22Rv1 (cell line): ENCODE measurements at regions not wholly inside any gene's neighbourhood (a gene's known extent, or its start where the extent isn't known, plus 50 kb on each side); places are given as distances from the start of the nearest gene placed in this dataset.

Experiments
- ZFX ChIP-seq: fragments of 450-650 bp; IDR thresholded peaks from 2 replicates; pipeline ENCODE4 v1.6.1; 2017; ENCODE audit warnings: antibody characterized with exemption, borderline replicate concordance
- TF ChIP-seq, protein P1 (sequence below): fragments of 450-650 bp; IDR thresholded peaks from 2 replicates; pipeline ENCODE4 v1.5.1; 2017; ENCODE audit warnings: mild to moderate bottlenecking

DNA sequence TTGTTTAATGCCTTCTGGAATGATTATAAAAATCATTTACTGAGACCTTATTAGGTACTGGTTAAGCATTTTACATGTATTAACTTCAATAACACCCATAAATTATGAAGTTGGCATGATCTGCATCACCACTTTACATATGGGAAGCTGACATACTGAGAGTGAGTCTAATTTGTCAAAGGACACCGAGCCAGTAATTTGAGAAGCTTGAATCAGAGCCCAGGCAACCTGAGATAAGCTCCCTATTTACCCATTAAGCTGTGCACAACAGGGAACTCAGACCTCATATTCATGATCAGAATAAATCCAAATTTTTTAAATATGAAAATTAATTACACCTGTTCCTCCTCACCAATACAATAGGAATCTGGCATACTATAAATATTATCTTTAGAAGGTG lies 247.9 kb upstream of the EPHA5 start:
- TF ChIP-seq, protein P1, sequence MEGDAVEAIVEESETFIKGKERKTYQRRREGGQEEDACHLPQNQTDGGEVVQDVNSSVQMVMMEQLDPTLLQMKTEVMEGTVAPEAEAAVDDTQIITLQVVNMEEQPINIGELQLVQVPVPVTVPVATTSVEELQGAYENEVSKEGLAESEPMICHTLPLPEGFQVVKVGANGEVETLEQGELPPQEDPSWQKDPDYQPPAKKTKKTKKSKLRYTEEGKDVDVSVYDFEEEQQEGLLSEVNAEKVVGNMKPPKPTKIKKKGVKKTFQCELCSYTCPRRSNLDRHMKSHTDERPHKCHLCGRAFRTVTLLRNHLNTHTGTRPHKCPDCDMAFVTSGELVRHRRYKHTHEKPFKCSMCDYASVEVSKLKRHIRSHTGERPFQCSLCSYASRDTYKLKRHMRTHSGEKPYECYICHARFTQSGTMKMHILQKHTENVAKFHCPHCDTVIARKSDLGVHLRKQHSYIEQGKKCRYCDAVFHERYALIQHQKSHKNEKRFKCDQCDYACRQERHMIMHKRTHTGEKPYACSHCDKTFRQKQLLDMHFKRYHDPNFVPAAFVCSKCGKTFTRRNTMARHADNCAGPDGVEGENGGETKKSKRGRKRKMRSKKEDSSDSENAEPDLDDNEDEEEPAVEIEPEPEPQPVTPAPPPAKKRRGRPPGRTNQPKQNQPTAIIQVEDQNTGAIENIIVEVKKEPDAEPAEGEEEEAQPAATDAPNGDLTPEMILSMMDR: no peak
- TF ChIP-seq ZFX: no peak
